ENCODE measurements at regions not wholly inside any gene's neighbourhood (a gene's known extent, or its start where the extent isn't known, plus 50 kb on each side); places are given as distances from the start of the nearest gene placed in this dataset.

- Histone ChIP-seq H3K9me3 (no peaks in the 10 kb centered on the region), H3K4me3 (no peak overlapping the region), H3K36me3 (no peaks in the 10 kb centered on the region), H3K27me3 (no peaks in the 10 kb centered on the region), H3K27ac (no peak overlapping the region), H3K4me1 (ENCODE audit: insufficient read depth) (no peaks in the 10 kb centered on the region)
- no peak for DNase-seq
- TF ChIP-seq POLR2A (IDR thresholded peaks at IDR 0.05) (no peak), CTCF (IDR thresholded peaks at IDR 0.05) (no peak)
- intact Hi-C loops (cut with DNase I) = no loop called here
Observed at GRCh38 chr2:139383532-139383931, 603.3 kb upstream of the NXPH2 start.

GRCh38 chr2:139380051-139380450 lies 599.9 kb upstream of the NXPH2 start:
- Histone ChIP-seq H3K36me3 (no peaks in the 10 kb centered on the region), H3K9me3 (no peaks in the 10 kb centered on the region), H3K27ac (no peak overlapping the region), H3K4me1 (ENCODE audit: insufficient read depth) (no peaks in the 10 kb centered on the region), H3K27me3 (no peaks in the 10 kb centered on the region), H3K4me3 (no peak overlapping the region)
- intact Hi-C loops (cut with DNase I) = no loop called here
- TF ChIP-seq CTCF (IDR thresholded peaks at IDR 0.05) = no peak
- no peak for TF ChIP-seq EP300 (IDR thresholded peaks at IDR 0.05)
- no peak for TF ChIP-seq POLR2A (IDR thresholded peaks at IDR 0.05)
- WGBS, 3 donors = 79 to 84% (median 83%) methylated on average over 1 of the region's 1 CpG
- no peak for DNase-seq

GRCh38 chr2:139378373-139378772 lies 598.2 kb upstream of the NXPH2 start:
- Histone ChIP-seq H3K9me3 (no peaks in the 10 kb centered on the region), H3K27me3 (no peaks in the 10 kb centered on the region), H3K27ac (no peak overlapping the region), H3K4me3 (no peak overlapping the region), H3K36me3 (no peaks in the 10 kb centered on the region), H3K4me1 (ENCODE audit: insufficient read depth) (no peaks in the 10 kb centered on the region)
- TF ChIP-seq EP300 (IDR thresholded peaks at IDR 0.05) (no peak), POLR2A (IDR thresholded peaks at IDR 0.05) (no peak)
- WGBS, 3 donors = 87 to 88% (median 87%) methylated on average over 3 of the region's 3 CpGs
- no peak for DNase-seq
- intact Hi-C loops (cut with DNase I) = no loop called here

- Histone ChIP-seq H3K36me3 (no peaks in the 10 kb centered on the region), H3K4me1 (ENCODE audit: insufficient read depth) (no peaks in the 10 kb centered on the region), H3K27me3 (no peaks in the 10 kb centered on the region), H3K27ac (no peak overlapping the region), H3K4me3 (no peak overlapping the region), H3K9me3 (no peaks in the 10 kb centered on the region)
- WGBS, 3 donors = 68 to 77% (median 72%) methylated on average over 4 of the region's 4 CpGs
- TF ChIP-seq CTCF (IDR thresholded peaks at IDR 0.05) = no peak
- no peak for TF ChIP-seq EP300 (IDR thresholded peaks at IDR 0.05)
- no peak for TF ChIP-seq POLR2A (IDR thresholded peaks at IDR 0.05)
- intact Hi-C loops (cut with DNase I) = no loop called here
- no peak for DNase-seq
Observed at GRCh38 chr2:139374296-139374850, 594.2 kb upstream of the NXPH2 start.

- no peaks in the 10 kb centered on the region for H3K27me3 ChIP-seq
- 64 to 74% (median 71%) methylated on average over 4 of the region's 4 CpGs for WGBS, 3 donors
- intact Hi-C loops (cut with DNase I) = no loop called here
- no peaks in the 10 kb centered on the region for H3K9me3 ChIP-seq
- no peak overlapping the region for H3K27ac ChIP-seq
- no peak for TF ChIP-seq CTCF (IDR thresholded peaks at IDR 0.05)
- TF ChIP-seq EP300 (IDR thresholded peaks at IDR 0.05) = no peak
- TF ChIP-seq POLR2A (IDR thresholded peaks at IDR 0.05) = no peak
- H3K36me3 ChIP-seq = no peaks in the 10 kb centered on the region
- no peak overlapping the region for H3K4me3 ChIP-seq
- no peak for DNase-seq
- H3K4me1 ChIP-seq (ENCODE audit: insufficient read depth) = no peaks in the 10 kb centered on the region
Observed at GRCh38 chr2:139369423-139370409, 589.5 kb upstream of the NXPH2 start.
